ENCODE measurements at regions not wholly inside any gene's neighbourhood (a gene's known extent, or its start where the extent isn't known, plus 50 kb on each side); places are given as distances from the start of the nearest gene placed in this dataset.

DNA sequence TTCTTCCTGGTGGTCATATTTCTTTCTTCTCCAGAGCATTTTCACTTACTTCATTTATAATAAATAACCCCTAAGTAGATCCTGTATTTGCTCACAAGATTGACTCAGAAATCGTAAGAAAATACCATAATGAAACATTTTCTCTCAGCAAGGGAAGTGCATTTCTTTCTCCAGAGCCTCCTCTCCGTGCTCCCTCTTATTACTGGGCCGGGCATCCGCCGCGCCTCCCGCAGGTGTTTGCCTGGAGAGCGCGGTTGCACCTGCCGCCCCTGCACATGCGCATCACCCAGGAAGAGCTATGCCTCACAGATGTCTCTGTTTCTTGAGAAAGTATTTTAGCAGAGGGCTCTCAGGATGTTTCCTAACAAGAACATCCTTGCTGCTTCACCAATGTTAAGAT, 509.2 kb downstream of the TCERG1L start:
- TF ChIP-seq CTCF (conservative IDR thresholded peaks at IDR 0.05 in 1 of 2, IDR thresholded peaks at IDR 0.05 in 1 of 2; ENCODE audit: extremely low read depth in 1 of 2, insufficient read depth in 1 of 2, low read depth in 1 of 2, low read length in 2 of 2) (no peak), EZH2 (IDR thresholded peaks at IDR 0.05; ENCODE audit: borderline replicate concordance, low read length) (no peak)
